ENCODE measurements at regions not wholly inside any gene's neighbourhood (a gene's known extent, or its start where the extent isn't known, plus 50 kb on each side); places are given as distances from the start of the nearest gene placed in this dataset.

- Histone ChIP-seq H3K4me2 (ENCODE audit: insufficient read depth, insufficient read length, low read length) (no peak overlapping the region), H3K79me2 (ENCODE audit: insufficient read depth, low read length) (no peaks in the 10 kb centered on the region), H2AFZ (ENCODE audit: low read length) (no peak overlapping the region), H2BK120ac (ENCODE audit: low read depth, low read length, poor library complexity, severe bottlenecking) (no peak overlapping the region), H3K14ac (ENCODE audit: insufficient read depth, low read length) (no peak overlapping the region), H3K27ac (ENCODE audit: insufficient read length, low read depth, low read length) (no peak overlapping the region), H3T11ph (ENCODE audit: low read length) (no peak overlapping the region), H2BK20ac (ENCODE audit: low read depth, low read length, poor library complexity, severe bottlenecking) (no peak overlapping the region), H3K4me1 (ENCODE audit: insufficient read depth, low read length) (peaks cover 4% of the 10 kb centered on the region; the same call in 1 of the 2 replicates), H3K9ac (ENCODE audit: extremely low read depth, insufficient read length, low read length) (no peak overlapping the region), H4K91ac (ENCODE audit: insufficient read length, low read depth, low read length) (no peak overlapping the region), H3K27me3 (ENCODE audit: insufficient read depth, low read length) (no peaks in the 10 kb centered on the region), H4K8ac (replicated peaks; ENCODE audit: insufficient read length, low read depth, low read length) (no peak overlapping the region), H3K4ac (ENCODE audit: low read depth, low read length) (no peak overlapping the region), H4K5ac (ENCODE audit: insufficient read length, low read depth, low read length) (no peak overlapping the region), H4K20me1 (ENCODE audit: control insufficient read depth, insufficient read depth, insufficient read length) (no peaks in the 10 kb centered on the region), H2BK12ac (ENCODE audit: insufficient read length, low read depth, low read length) (no peak overlapping the region), H3K23ac (ENCODE audit: insufficient read length, low read depth, low read length) (no peak overlapping the region), H2AK5ac (ENCODE audit: insufficient read length, low read length) (no peak overlapping the region), H3K18ac (ENCODE audit: insufficient read length, low read depth, low read length) (no peak overlapping the region), H3K56ac (ENCODE audit: insufficient read length, low read depth, low read length) (no peak overlapping the region), H3K9me3 (ENCODE audit: control insufficient read depth, low read depth, low read length) (no peaks in the 10 kb centered on the region), H2BK15ac (ENCODE audit: low read depth, low read length) (no peak overlapping the region), H3K79me1 (ENCODE audit: insufficient read depth, low read depth, low read length, poor library complexity, severe bottlenecking) (no peaks in the 10 kb centered on the region), H2BK5ac (ENCODE audit: insufficient read length, low read length) (no peak overlapping the region), H3K23me2 (ENCODE audit: insufficient read length, low read depth, low read length, poor library complexity, severe bottlenecking) (no peaks in the 10 kb centered on the region)
- Mint-ChIP-seq H3K4me3 (no peak overlapping the region), H3K9me3 (no peaks in the 10 kb centered on the region), H3K27me3 (ENCODE audit: low read depth) (no peaks in the 10 kb centered on the region; the same call in 1 of the 2 replicates), H3K36me3 (ENCODE audit: insufficient read depth in 1 of 3, low read depth in 3 of 3) (no peaks in the 10 kb centered on the region; a peak in 1 of 7 replicates), H3K27ac (no peak overlapping the region), H3K4me1 (peaks cover 10 to 21% of the 10 kb centered on the region in 2 experiments)
- WGBS (ENCODE audit: extremely low coverage, insufficient read length, low lambda C conversion rate), result no CpG with 5 or more reads among the region's 9 CpGs
- TF ChIP-seq, protein P1, sequence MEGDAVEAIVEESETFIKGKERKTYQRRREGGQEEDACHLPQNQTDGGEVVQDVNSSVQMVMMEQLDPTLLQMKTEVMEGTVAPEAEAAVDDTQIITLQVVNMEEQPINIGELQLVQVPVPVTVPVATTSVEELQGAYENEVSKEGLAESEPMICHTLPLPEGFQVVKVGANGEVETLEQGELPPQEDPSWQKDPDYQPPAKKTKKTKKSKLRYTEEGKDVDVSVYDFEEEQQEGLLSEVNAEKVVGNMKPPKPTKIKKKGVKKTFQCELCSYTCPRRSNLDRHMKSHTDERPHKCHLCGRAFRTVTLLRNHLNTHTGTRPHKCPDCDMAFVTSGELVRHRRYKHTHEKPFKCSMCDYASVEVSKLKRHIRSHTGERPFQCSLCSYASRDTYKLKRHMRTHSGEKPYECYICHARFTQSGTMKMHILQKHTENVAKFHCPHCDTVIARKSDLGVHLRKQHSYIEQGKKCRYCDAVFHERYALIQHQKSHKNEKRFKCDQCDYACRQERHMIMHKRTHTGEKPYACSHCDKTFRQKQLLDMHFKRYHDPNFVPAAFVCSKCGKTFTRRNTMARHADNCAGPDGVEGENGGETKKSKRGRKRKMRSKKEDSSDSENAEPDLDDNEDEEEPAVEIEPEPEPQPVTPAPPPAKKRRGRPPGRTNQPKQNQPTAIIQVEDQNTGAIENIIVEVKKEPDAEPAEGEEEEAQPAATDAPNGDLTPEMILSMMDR (conservative IDR thresholded peaks at IDR 0.05), result no peak
- no peak for DNase-seq
Observed at GRCh38 chr1:114289306-114289705, 135.6 kb upstream of the SYT6 start.
